Keratinocyte (primary cell): ENCODE measurements at regions not wholly inside any gene's neighbourhood (a gene's known extent, or its start where the extent isn't known, plus 50 kb on each side); places are given as distances from the start of the nearest gene placed in this dataset.

Source experiments
- DNase-seq: peaks from one replicate; pipeline ENCODE4 v3.0.0-alpha.2; 2011; ENCODE audit warnings: low read depth, missing footprints, low spot score
- FAIRE-seq: peaks from 2 replicates; lab custom pipeline; 2011; peaks lifted over from hg19 to GRCh38; lab: Jason Lieb, UNC
- H2AFZ ChIP-seq: 2 replicates; pipeline ENCODE4 v1.6.0; 2012; ENCODE audit warnings: low read length, control low read depth, inconsistent platforms; ENCODE audit not compliant: control insufficient read depth
- H3K27ac ChIP-seq: 2 replicates; pipeline ENCODE4 v1.5.1; 2011; ENCODE audit warnings: low read length; ENCODE audit not compliant: control insufficient read depth, insufficient read depth
- H3K27me3 ChIP-seq: 3 replicates; pipeline ENCODE4 v1.6.0; 2011; ENCODE audit warnings: low read length; ENCODE audit not compliant: control insufficient read depth, insufficient read depth; ENCODE audit errors: extremely low read depth
- H3K36me3 ChIP-seq, 2 experiments: 2 replicates in 1 of 2; 3 replicates in 1 of 2; pipeline ENCODE4 v1.5.1; 2011; ENCODE audit warnings: low read length in 2 of 2, mild to moderate bottlenecking in 1 of 2; ENCODE audit not compliant: control insufficient read depth in 2 of 2, insufficient read depth in 2 of 2; ENCODE audit errors: extremely low read depth in 1 of 2
- H3K4me1 ChIP-seq: 3 replicates; pipeline ENCODE4 v1.5.1; 2011; ENCODE audit warnings: low read length; ENCODE audit not compliant: control insufficient read depth, insufficient read depth; ENCODE audit errors: extremely low read depth
- H3K4me2 ChIP-seq: 3 replicates; pipeline ENCODE4 v1.6.0; 2011; ENCODE audit warnings: low read depth, low read length; ENCODE audit not compliant: control insufficient read depth, insufficient read depth; ENCODE audit errors: extremely low read depth
- H3K4me3 ChIP-seq, 3 experiments: fragments of 200-600 bp in 1 of 3; sonication (generic) in 1 of 3; 2 replicates in 2 of 3; 3 replicates in 1 of 3; pipeline ENCODE4 v1.5.1; 2011 to 2016; ENCODE audit warnings: low read length in 3 of 3, mild to moderate bottlenecking in 3 of 3, control low read depth in 2 of 3, inconsistent platforms in 1 of 3, low read depth in 1 of 3, mixed read lengths in 1 of 3, mixed run types in 1 of 3, moderate library complexity in 1 of 3; ENCODE audit not compliant: control insufficient read depth in 2 of 3, insufficient read depth in 2 of 3; ENCODE audit errors: extremely low read depth in 1 of 3
- H3K79me2 ChIP-seq: 2 replicates; pipeline ENCODE4 v1.6.0; 2012; ENCODE audit warnings: low read length; ENCODE audit not compliant: control insufficient read depth, insufficient read depth
- H3K9ac ChIP-seq: 3 replicates; pipeline ENCODE4 v1.6.0; 2011; ENCODE audit warnings: low read length; ENCODE audit not compliant: control insufficient read depth, insufficient read depth; ENCODE audit errors: extremely low read depth
- H3K9me1 ChIP-seq: 3 replicates; pipeline ENCODE4 v1.6.0; 2011; ENCODE audit warnings: low read length; ENCODE audit not compliant: control insufficient read depth, insufficient read depth; ENCODE audit errors: extremely low read depth
- H3K9me3 ChIP-seq: 2 replicates; pipeline ENCODE4 v1.5.1; 2012; ENCODE audit warnings: low read depth, low read length; ENCODE audit not compliant: control insufficient read depth
- H4K20me1 ChIP-seq: 3 replicates; pipeline ENCODE4 v1.6.0; 2011; ENCODE audit warnings: low read length; ENCODE audit not compliant: control insufficient read depth, insufficient read depth; ENCODE audit errors: extremely low read depth
- CTCF ChIP-seq, 3 experiments: IDR thresholded peaks in 1 of 3; conservative IDR thresholded peaks in 1 of 3; optimal IDR thresholded peaks in 1 of 3; 2 replicates in 2 of 3; 3 replicates in 1 of 3; pipeline versions ENCODE3 to v1.5.1; 2011; ENCODE audit warnings: low read length in 3 of 3, mild to moderate bottlenecking in 3 of 3, moderate library complexity in 2 of 3, control low read depth in 1 of 3, inconsistent platforms in 1 of 3; ENCODE audit not compliant: insufficient read depth in 2 of 3; ENCODE audit errors: extremely low read depth in 1 of 3
- EZH2 ChIP-seq: IDR thresholded peaks from one replicate; pipeline ENCODE4 v1.6.1; 2012; ENCODE audit warnings: inconsistent platforms, mild to moderate bottlenecking, low read length, moderate library complexity
- dilution Hi-C: fragments of 300-500 bp; cut with MboI; formaldehyde crosslinking; loops from one replicate; pipeline ENCODE4 v1.7.0; 2020; ENCODE audit warnings: low sequenced_read_pairs; ENCODE audit not compliant: extremely low pct_ligation_motif_present

GRCh38 chr4:182089326-182089725 is 153.9 kb upstream of the TENM3 start:
- DNase-seq: no peak
- H3K79me2 ChIP-seq: no peaks in the 10 kb centered on the region
- no peak overlapping the region for H2AFZ ChIP-seq
- H4K20me1 ChIP-seq: no peaks in the 10 kb centered on the region
- dilution Hi-C loops: no loop called here
- no peak for FAIRE-seq
- no peaks in the 10 kb centered on the region for H3K36me3 ChIP-seq
- H3K9ac ChIP-seq: no peak overlapping the region
- TF ChIP-seq CTCF (optimal IDR thresholded peaks at IDR 0.05 in 1 of 3, IDR thresholded peaks at IDR 0.05 in 1 of 3, conservative IDR thresholded peaks at IDR 0.05 in 1 of 3; ENCODE audit: extremely low read depth in 1 of 3, insufficient read depth in 2 of 3, low read length in 3 of 3) (peak in 1 of 3 experiments; percentile 27), EZH2 (no peak)
- no peaks in the 10 kb centered on the region for H3K4me1 ChIP-seq
- H3K9me1 ChIP-seq: no peaks in the 10 kb centered on the region
- H3K4me3 ChIP-seq: no peak overlapping the region
- H3K4me2 ChIP-seq: no peak overlapping the region
- no peaks in the 10 kb centered on the region for H3K9me3 ChIP-seq
- no peak overlapping the region for H3K27ac ChIP-seq
- H3K27me3 ChIP-seq: no peaks in the 10 kb centered on the region

GRCh38 chr4:182090186-182090585 is 153.0 kb upstream of the TENM3 start:
- H3K9me1 ChIP-seq: no peaks in the 10 kb centered on the region
- no peak overlapping the region for H3K4me3 ChIP-seq
- TF ChIP-seq EZH2 (no peak), CTCF (optimal IDR thresholded peaks at IDR 0.05 in 1 of 3, IDR thresholded peaks at IDR 0.05 in 1 of 3, conservative IDR thresholded peaks at IDR 0.05 in 1 of 3; ENCODE audit: extremely low read depth in 1 of 3, insufficient read depth in 2 of 3, low read length in 3 of 3) (no peak)
- H3K27me3 ChIP-seq: no peaks in the 10 kb centered on the region
- H3K36me3 ChIP-seq: no peaks in the 10 kb centered on the region
- no peak overlapping the region for H2AFZ ChIP-seq
- H3K27ac ChIP-seq: no peak overlapping the region
- no peaks in the 10 kb centered on the region for H4K20me1 ChIP-seq
- H3K4me2 ChIP-seq: no peak overlapping the region
- dilution Hi-C loops: no loop called here
- H3K4me1 ChIP-seq: no peaks in the 10 kb centered on the region
- DNase-seq (no peak), FAIRE-seq (no peak)
- H3K79me2 ChIP-seq: no peaks in the 10 kb centered on the region
- no peak overlapping the region for H3K9ac ChIP-seq
- no peaks in the 10 kb centered on the region for H3K9me3 ChIP-seq
